OCI-LY1 (cell line): ENCODE measurements at regions not wholly inside any gene's neighbourhood (a gene's known extent, or its start where the extent isn't known, plus 50 kb on each side); places are given as distances from the start of the nearest gene placed in this dataset.

Experiments
- H2AFZ ChIP-seq: fragments of 200-600 bp; sonication (generic), shearing (Covaris generic); 2 replicates; pipeline ENCODE4 v1.6.0; 2014; ENCODE audit warnings: antibody characterized with exemption, mild to moderate bottlenecking, low read length
- H3F3A ChIP-seq: fragments of 200-600 bp; sonication (generic), shearing (Covaris generic); 2 replicates; pipeline ENCODE4 v1.6.0; 2014; ENCODE audit warnings: mild to moderate bottlenecking, antibody characterized with exemption, low read length, moderate library complexity; ENCODE audit not compliant: insufficient read depth
- H3K27ac ChIP-seq: fragments of 200-600 bp; sonication (generic); 2 replicates; pipeline ENCODE4 v1.5.1; 2014; ENCODE audit warnings: low read length, mixed run types, mild to moderate bottlenecking, low read depth; ENCODE audit not compliant: poor library complexity, severe bottlenecking
- H3K27me3 ChIP-seq: fragments of 200-600 bp; sonication (generic); 2 replicates; pipeline ENCODE4 v1.6.0; 2014; ENCODE audit warnings: antibody characterized with exemption, mild to moderate bottlenecking, low read length, moderate library complexity; ENCODE audit not compliant: insufficient read depth
- H3K36me3 ChIP-seq: fragments of 200-600 bp; sonication (generic); 2 replicates; pipeline ENCODE4 v1.6.1; 2014; ENCODE audit warnings: mild to moderate bottlenecking, antibody characterized with exemption, low read length, moderate library complexity, mixed read lengths; ENCODE audit not compliant: insufficient read depth
- H3K4me1 ChIP-seq: fragments of 200-600 bp; sonication (generic); 2 replicates; pipeline ENCODE4 v1.5.1; 2014; ENCODE audit warnings: mild to moderate bottlenecking, low read length, moderate library complexity; ENCODE audit not compliant: insufficient read depth, severe bottlenecking
- H3K4me2 ChIP-seq: fragments of 200-600 bp; sonication (generic), shearing (Covaris generic); 2 replicates; pipeline ENCODE4 v1.6.1; 2014; ENCODE audit warnings: low read length
- H3K4me3 ChIP-seq: fragments of 200-600 bp; sonication (generic); 2 replicates; pipeline ENCODE4 v1.5.1; 2014; ENCODE audit warnings: low read length, low read depth, mild to moderate bottlenecking, mixed read lengths; ENCODE audit not compliant: poor library complexity, severe bottlenecking
- H3K79me2 ChIP-seq: fragments of 200-600 bp; shearing (Covaris generic); 2 replicates; pipeline ENCODE4 v1.6.1; 2016; ENCODE audit warnings: mixed run types, low read length, mixed read lengths; ENCODE audit not compliant: insufficient read depth
- H3K9ac ChIP-seq: fragments of 200-600 bp; sonication (generic), shearing (Covaris generic); 2 replicates; pipeline ENCODE4 v1.6.1; 2014; ENCODE audit warnings: mild to moderate bottlenecking, low read length, mixed read lengths
- H3K9me2 ChIP-seq: fragments of 200-600 bp; sonication (generic), shearing (Covaris generic); 2 replicates; pipeline ENCODE4 v1.6.1; 2014; ENCODE audit warnings: low read depth, mild to moderate bottlenecking, low read length, mixed read lengths
- H3K9me3 ChIP-seq: fragments of 200-600 bp; shearing (Covaris generic); 2 replicates; pipeline ENCODE4 v1.6.1; 2014; ENCODE audit warnings: low read length, mixed read lengths
- H4K20me1 ChIP-seq: fragments of 200-600 bp; sonication (generic), shearing (Covaris generic); 2 replicates; pipeline ENCODE4 v1.6.0; 2016; ENCODE audit warnings: mild to moderate bottlenecking, low read length; ENCODE audit not compliant: insufficient read depth
- EZH2 ChIP-seq: fragments of 200-600 bp; sonication (generic), shearing (Covaris generic); IDR thresholded peaks from 2 replicates; pipeline ENCODE4 v1.8.0; 2017; ENCODE audit warnings: borderline replicate concordance, mixed run types, mild to moderate bottlenecking, antibody characterized with exemption, low read length, moderate library complexity, mixed read lengths
- TF ChIP-seq, protein P1 (sequence below): fragments of 200-600 bp; sonication (generic), shearing (Covaris generic); IDR thresholded peaks from 2 replicates; pipeline ENCODE4 v1.5.1; 2017; ENCODE audit warnings: mild to moderate bottlenecking, antibody characterized with exemption, low read length, moderate library complexity, mixed read lengths

GRCh38 chr15:24746094-24746493 is 70.5 kb downstream of the NPAP1 start:
- Histone ChIP-seq H3K27me3 (no peaks in the 10 kb centered on the region), H3F3A (no peaks in the 10 kb centered on the region), H3K9me2 (no peaks in the 10 kb centered on the region), H3K79me2 (no peaks in the 10 kb centered on the region), H3K9me3 (no peaks in the 10 kb centered on the region), H2AFZ (no peak overlapping the region), H3K9ac (no peak overlapping the region), H3K27ac (no peak overlapping the region), H3K36me3 (no peaks in the 10 kb centered on the region), H3K4me3 (no peak overlapping the region), H3K4me2 (no peak overlapping the region), H4K20me1 (no peaks in the 10 kb centered on the region), H3K4me1 (no peaks in the 10 kb centered on the region)
- TF ChIP-seq EZH2, result no peak
- TF ChIP-seq, protein P1, sequence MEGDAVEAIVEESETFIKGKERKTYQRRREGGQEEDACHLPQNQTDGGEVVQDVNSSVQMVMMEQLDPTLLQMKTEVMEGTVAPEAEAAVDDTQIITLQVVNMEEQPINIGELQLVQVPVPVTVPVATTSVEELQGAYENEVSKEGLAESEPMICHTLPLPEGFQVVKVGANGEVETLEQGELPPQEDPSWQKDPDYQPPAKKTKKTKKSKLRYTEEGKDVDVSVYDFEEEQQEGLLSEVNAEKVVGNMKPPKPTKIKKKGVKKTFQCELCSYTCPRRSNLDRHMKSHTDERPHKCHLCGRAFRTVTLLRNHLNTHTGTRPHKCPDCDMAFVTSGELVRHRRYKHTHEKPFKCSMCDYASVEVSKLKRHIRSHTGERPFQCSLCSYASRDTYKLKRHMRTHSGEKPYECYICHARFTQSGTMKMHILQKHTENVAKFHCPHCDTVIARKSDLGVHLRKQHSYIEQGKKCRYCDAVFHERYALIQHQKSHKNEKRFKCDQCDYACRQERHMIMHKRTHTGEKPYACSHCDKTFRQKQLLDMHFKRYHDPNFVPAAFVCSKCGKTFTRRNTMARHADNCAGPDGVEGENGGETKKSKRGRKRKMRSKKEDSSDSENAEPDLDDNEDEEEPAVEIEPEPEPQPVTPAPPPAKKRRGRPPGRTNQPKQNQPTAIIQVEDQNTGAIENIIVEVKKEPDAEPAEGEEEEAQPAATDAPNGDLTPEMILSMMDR, result no peak

DNA sequence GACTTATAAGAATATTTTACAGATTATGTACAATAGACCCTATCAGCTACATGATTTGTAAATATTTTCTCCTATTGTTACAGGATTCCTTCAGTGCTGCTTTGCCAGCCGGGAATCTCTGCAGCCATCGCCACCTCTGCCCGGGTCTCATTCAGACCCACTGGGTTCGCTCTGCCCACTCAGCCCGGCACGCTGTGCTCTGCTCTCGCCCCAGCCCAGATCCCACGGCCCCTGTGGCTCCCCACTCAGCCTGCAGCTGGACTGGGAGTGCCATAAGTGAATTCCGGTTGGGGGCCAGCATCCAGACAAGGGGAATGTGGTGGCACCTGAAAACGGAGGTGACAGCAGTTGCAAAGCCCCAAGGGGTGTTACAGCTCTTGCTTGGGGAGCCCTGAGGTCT is 71.8 kb downstream of the NPAP1 start:
- Histone ChIP-seq H3K4me2 (no peak overlapping the region), H3K4me3 (no peak overlapping the region), H3K4me1 (no peaks in the 10 kb centered on the region), H2AFZ (no peak overlapping the region), H3F3A (no peaks in the 10 kb centered on the region), H4K20me1 (no peaks in the 10 kb centered on the region), H3K27ac (no peak overlapping the region), H3K9me3 (no peaks in the 10 kb centered on the region), H3K9me2 (no peaks in the 10 kb centered on the region), H3K9ac (no peak overlapping the region), H3K36me3 (no peaks in the 10 kb centered on the region), H3K27me3 (no peaks in the 10 kb centered on the region), H3K79me2 (no peaks in the 10 kb centered on the region)
- TF ChIP-seq, protein P1, result no peak
- no peak for TF ChIP-seq EZH2

- H2AFZ ChIP-seq, result no peak overlapping the region
- H3F3A ChIP-seq, result no peaks in the 10 kb centered on the region
- no peak overlapping the region for H3K4me3 ChIP-seq
- no peaks in the 10 kb centered on the region for H3K27me3 ChIP-seq
- no peak overlapping the region for H3K9ac ChIP-seq
- H3K9me2 ChIP-seq, result no peaks in the 10 kb centered on the region
- H4K20me1 ChIP-seq, result no peaks in the 10 kb centered on the region
- no peak overlapping the region for H3K4me2 ChIP-seq
- H3K27ac ChIP-seq, result no peak overlapping the region
- H3K79me2 ChIP-seq, result no peaks in the 10 kb centered on the region
- no peaks in the 10 kb centered on the region for H3K36me3 ChIP-seq
- TF ChIP-seq EZH2, result no peak
- TF ChIP-seq, protein P1, result no peak
- no peaks in the 10 kb centered on the region for H3K9me3 ChIP-seq
- no peaks in the 10 kb centered on the region for H3K4me1 ChIP-seq
Observed at GRCh38 chr15:24748812-24749439, 73.4 kb downstream of the NPAP1 start.
